H1 (cell line): ENCODE measurements at regions not wholly inside any gene's neighbourhood (a gene's known extent, or its start where the extent isn't known, plus 50 kb on each side); places are given as distances from the start of the nearest gene placed in this dataset.

Experiments
- CTBP2 ChIP-seq: IDR thresholded peaks from 2 replicates; pipeline ENCODE4 v1.7.0; 2011; ENCODE audit warnings: borderline replicate concordance, mild to moderate bottlenecking, moderate library complexity, mixed read lengths, low read length; ENCODE audit not compliant: insufficient read depth, insufficient read length
- YY1 ChIP-seq: IDR thresholded peaks from 2 replicates; pipeline ENCODE4 v1.6.1; 2011; ENCODE audit warnings: low read depth, mild to moderate bottlenecking, low read length

DNA sequence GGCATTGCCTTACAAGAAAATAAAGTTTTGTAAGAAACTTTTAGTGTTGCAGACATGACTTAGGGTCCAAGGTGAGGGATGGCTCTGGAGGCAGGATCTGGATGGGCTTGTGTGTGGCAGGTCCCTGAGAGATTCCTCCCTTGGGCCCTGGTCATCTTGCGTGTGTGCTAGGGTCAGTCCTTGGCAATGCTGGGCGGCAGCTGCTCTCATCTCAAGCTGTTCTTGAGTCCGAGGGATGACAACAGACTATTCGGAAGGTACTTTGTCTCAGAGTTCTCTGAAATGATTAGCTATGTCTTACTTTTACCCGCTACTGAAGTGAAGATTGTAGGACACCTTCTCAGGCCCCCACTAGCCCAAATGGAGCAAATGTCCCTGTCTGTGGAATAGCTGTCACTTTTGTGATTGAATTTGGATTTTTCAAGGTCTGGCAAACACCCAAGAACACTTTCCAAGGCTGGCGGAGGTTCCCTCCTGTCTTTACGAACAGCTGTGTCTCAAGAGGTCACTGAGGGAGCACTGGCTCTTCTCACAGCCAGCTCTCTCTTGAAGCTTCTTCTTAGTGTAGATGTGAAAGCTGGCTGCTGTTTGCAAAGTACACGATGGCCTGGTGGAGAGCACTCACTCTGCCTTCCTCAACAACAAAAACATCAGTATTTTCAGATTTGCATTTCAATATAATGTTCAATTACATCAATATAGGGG is 253.6 kb downstream of the STK31 start (continued):
- TF ChIP-seq CTBP2 (no peak), YY1 (no peak)
